IMR-90 (cell line): ENCODE measurements at regions not wholly inside any gene's neighbourhood (a gene's known extent, or its start where the extent isn't known, plus 50 kb on each side); places are given as distances from the start of the nearest gene placed in this dataset.

Experiments
- ATAC-seq: fragments of 200-7000 bp; cut with Tn5 transposase; 2 replicates; pipeline ENCODE4 v1.9.1; 2020; ENCODE audit warnings: low read depth, mild to moderate bottlenecking, moderate library complexity
- BruUV-seq: library from RNA; stranded (reverse); fragments of 400-500 nt; replicated peaks from 2 replicates; lab custom pipeline; 2021; lab: Mats Ljungman, UMichigan
- CTCF ChIA-PET: fragments of 300-600 bp; formaldehyde crosslinking; extraction: SDS; loops from one replicate; lab custom pipeline; 2021; ENCODE audit warnings: antibody characterized with exemption; lab: Yijun Ruan, JAX
- POLR2A ChIA-PET: fragments of 300-600 bp; sonication (Branson Sonifier 250); formaldehyde crosslinking; loops from one replicate; lab custom pipeline; 2022; ENCODE audit warnings: antibody characterized with exemption; ENCODE audit not compliant: unreplicated experiment; lab: Charles Lee
- DNase-seq: peaks from one replicate; pipeline ENCODE4 v3.0.0; 2013
- H2AFZ ChIP-seq: replicated peaks from 2 replicates; pipeline ENCODE3; 2013; ENCODE audit warnings: low read length, mild to moderate bottlenecking; ENCODE audit not compliant: poor library complexity
- H2AK5ac ChIP-seq: 2 replicates; pipeline ENCODE4 v1.6.1; 2013; ENCODE audit warnings: low read depth, low read length, inconsistent platforms
- H2AK9ac ChIP-seq: replicated peaks from 2 replicates; pipeline ENCODE3; 2013; ENCODE audit warnings: mild to moderate bottlenecking, low read depth, low read length, moderate library complexity; ENCODE audit not compliant: poor library complexity
- H2BK120ac ChIP-seq: 2 replicates; pipeline ENCODE4 v1.6.1; 2013; ENCODE audit warnings: low read depth, low read length, inconsistent platforms
- H2BK15ac ChIP-seq: 3 replicates; pipeline ENCODE4 v1.6.1; 2013; ENCODE audit warnings: low read depth, low read length, inconsistent platforms
- H2BK20ac ChIP-seq: 2 replicates; pipeline ENCODE4 v1.6.1; 2013; ENCODE audit warnings: low read depth, mild to moderate bottlenecking, inconsistent platforms, low read length, moderate library complexity
- H2BK5ac ChIP-seq: 2 replicates; pipeline ENCODE4 v1.6.1; 2013; ENCODE audit warnings: mild to moderate bottlenecking, low read depth, low read length, inconsistent platforms; ENCODE audit not compliant: poor library complexity, severe bottlenecking
- H3K14ac ChIP-seq: replicated peaks from 2 replicates; pipeline ENCODE4 v1.6.1; 2013; ENCODE audit warnings: low read depth, low read length, inconsistent platforms
- H3K18ac ChIP-seq: 2 replicates; pipeline ENCODE4 v1.6.1; 2013; ENCODE audit warnings: low read depth, low read length, control low read depth
- H3K23ac ChIP-seq: 2 replicates; pipeline ENCODE4 v1.6.1; 2013; ENCODE audit warnings: low read depth, low read length, inconsistent platforms
- H3K27ac ChIP-seq: 2 replicates; pipeline ENCODE4 v1.5.1; 2013; ENCODE audit warnings: mild to moderate bottlenecking, control low read depth, low read length; ENCODE audit not compliant: insufficient read depth
- H3K27me3 ChIP-seq: 2 replicates; pipeline ENCODE4 v1.6.1; 2013; ENCODE audit warnings: low read length; ENCODE audit not compliant: control insufficient read depth, insufficient read depth
- H3K36me3 ChIP-seq: 2 replicates; pipeline ENCODE4 v1.6.1; 2013; ENCODE audit warnings: low read length, mixed read lengths; ENCODE audit not compliant: control insufficient read depth, insufficient read depth
- H3K4ac ChIP-seq: 2 replicates; pipeline ENCODE4 v1.6.1; 2013; ENCODE audit warnings: low read depth, low read length, inconsistent platforms
- H3K4me1 ChIP-seq: 2 replicates; pipeline ENCODE4 v1.6.1; 2013; ENCODE audit warnings: low read length, mixed read lengths; ENCODE audit not compliant: control insufficient read depth, insufficient read depth
- H3K4me2 ChIP-seq: 2 replicates; pipeline ENCODE4 v1.6.1; 2013; ENCODE audit warnings: low read depth, mild to moderate bottlenecking, control low read depth, low read length, moderate library complexity
- H3K4me3 ChIP-seq: 2 replicates; pipeline ENCODE4 v1.5.1; 2013; ENCODE audit warnings: low read depth, mild to moderate bottlenecking, control low read depth, low read length, moderate library complexity; ENCODE audit not compliant: insufficient read depth
- H3K56ac ChIP-seq: 2 replicates; pipeline ENCODE4 v1.6.1; 2013; ENCODE audit warnings: low read length, inconsistent platforms; ENCODE audit not compliant: insufficient read depth; ENCODE audit errors: extremely low read depth
- H3K79me1 ChIP-seq, 2 experiments: 2 replicates each; pipeline ENCODE4 v1.6.1; 2013; ENCODE audit warnings: low read length in 2 of 2, inconsistent platforms in 1 of 2, low read depth in 1 of 2
- H3K9ac ChIP-seq: 2 replicates; pipeline ENCODE4 v1.6.1; 2013; ENCODE audit warnings: low read depth, low read length, control low read depth
- H3K9me1 ChIP-seq: 2 replicates; pipeline ENCODE4 v1.6.1; 2013; ENCODE audit warnings: low read length, inconsistent platforms; ENCODE audit not compliant: insufficient read depth
- H3K9me3 ChIP-seq: 2 replicates; pipeline ENCODE4 v1.6.1; 2013; ENCODE audit warnings: low read length; ENCODE audit not compliant: control insufficient read depth, insufficient read depth
- H4K20me1 ChIP-seq: 2 replicates; pipeline ENCODE4 v1.6.1; 2013; ENCODE audit warnings: low read length, inconsistent platforms; ENCODE audit not compliant: insufficient read depth
- H4K5ac ChIP-seq: 2 replicates; pipeline ENCODE4 v1.6.1; 2013; ENCODE audit warnings: mild to moderate bottlenecking, low read depth, low read length, control low read depth
- H4K8ac ChIP-seq, 2 experiments: 2 replicates each; pipeline ENCODE4 v1.6.1; 2013; ENCODE audit warnings: low read depth in 2 of 2, low read length in 2 of 2, control low read depth in 1 of 2, inconsistent platforms in 1 of 2
- H4K91ac ChIP-seq: 2 replicates; pipeline ENCODE4 v1.6.1; 2013; ENCODE audit warnings: low read depth, low read length, inconsistent platforms; ENCODE audit not compliant: insufficient read depth
- BHLHE40 ChIP-seq: fragments of 150-350 bp; IDR thresholded peaks from 2 replicates; pipeline ENCODE4 v1.6.1; 2016; ENCODE audit warnings: mild to moderate bottlenecking, low read depth, low read length
- CEBPB ChIP-seq: IDR thresholded peaks from 2 replicates; pipeline ENCODE4 v1.6.1; 2012; ENCODE audit warnings: low read depth, low read length, improper control_type of control experiment
- CHD1 ChIP-seq: IDR thresholded peaks from 2 replicates; pipeline ENCODE4 v1.6.1; 2012; ENCODE audit warnings: low read depth, low read length, improper control_type of control experiment
- FOS ChIP-seq: fragments of 150-350 bp; IDR thresholded peaks from 2 replicates; pipeline ENCODE4 v1.6.1; 2016; ENCODE audit warnings: low read depth, low read length
- MAZ ChIP-seq: IDR thresholded peaks from 2 replicates; pipeline ENCODE4 v1.6.1; 2012; ENCODE audit warnings: low read depth, mild to moderate bottlenecking, low read length, improper control_type of control experiment, moderate library complexity, borderline replicate concordance
- MXI1 ChIP-seq: IDR thresholded peaks from 2 replicates; pipeline ENCODE4 v1.6.1; 2012; ENCODE audit warnings: low read depth, mild to moderate bottlenecking, low read length, moderate library complexity, borderline replicate concordance
- NFE2L2 ChIP-seq: fragments of 150-350 bp; IDR thresholded peaks from 2 replicates; pipeline ENCODE4 v1.6.1; 2016; ENCODE audit warnings: low read depth, mild to moderate bottlenecking, low read length
- POLR2A ChIP-seq: IDR thresholded peaks from 2 replicates; pipeline ENCODE4 v1.6.1; 2012; ENCODE audit warnings: mild to moderate bottlenecking, low read depth, low read length
- RAD21 ChIP-seq: IDR thresholded peaks from 2 replicates; pipeline ENCODE4 v1.6.1; 2012; ENCODE audit warnings: low read length, improper control_type of control experiment
- RCOR1 ChIP-seq: IDR thresholded peaks from 2 replicates; pipeline ENCODE4 v1.6.1; 2012; ENCODE audit warnings: mild to moderate bottlenecking, low read length, improper control_type of control experiment; ENCODE audit not compliant: insufficient replicate concordance
- RFX5 ChIP-seq: IDR thresholded peaks from 2 replicates; pipeline ENCODE4 v1.8.0; 2012; ENCODE audit warnings: low read depth, mild to moderate bottlenecking, low read length, moderate library complexity
- USF2 ChIP-seq: fragments of 150-350 bp; IDR thresholded peaks from 2 replicates; pipeline ENCODE4 v1.6.1; 2017; ENCODE audit warnings: mild to moderate bottlenecking, antibody characterized with exemption, low read length, low read depth
- WGBS, 2 experiments: methylation state at CpG; one replicate each; pipeline versions ENCODE4 v1.1.5 to v1.1.7; 2013; ENCODE audit warnings: missing lambda C conversion rate in 2 of 2; ENCODE audit not compliant: insufficient read length in 1 of 2; ENCODE audit errors: extremely low coverage in 2 of 2; 5-methylcytosine and 5-hydroxymethylcytosine counted together
- dilution Hi-C: fragments of 300-500 bp; cut with HindIII; formaldehyde crosslinking; loops from one replicate; pipeline ENCODE4 v1.14.3; 2018; ENCODE audit warnings: low sequenced_read_pairs; ENCODE audit not compliant: unreplicated experiment
- in situ Hi-C: fragments of 300-500 bp; cut with MboI; formaldehyde crosslinking; loops from 3 replicates; pipeline ENCODE4 v1.14.3; 2019; ENCODE audit warnings: low sequenced_read_pairs, inconsistent platforms, mixed read lengths
- intact Hi-C: fragments of 100-400 bp; cut with micrococcal nuclease; formaldehyde crosslinking; loops from 2 replicates; pipeline ENCODE4 v1.10.0; 2022

GRCh38 chr18:51330739-51331138, 133.3 kb upstream of the MEX3C start:
- no peak overlapping the region for H2BK15ac ChIP-seq
- no peak overlapping the region for H3K18ac ChIP-seq
- BruUV-seq: no TSS peak
- H3K79me1 ChIP-seq: no peaks in the 10 kb centered on the region
- no peak overlapping the region for H3K4ac ChIP-seq
- intact Hi-C loops: no loop called here
- ATAC-seq (no peak), DNase-seq (no peak)
- TF ChIP-seq BHLHE40 (no peak), POLR2A (no peak), USF2 (no peak), RCOR1 (no peak), RFX5 (no peak), NFE2L2 (no peak), MXI1 (no peak), MAZ (no peak), RAD21 (no peak), CHD1 (no peak), FOS (no peak), CEBPB (no peak)
- ChIA-PET CTCF (no interaction called here), POLR2A (no interaction called here)
- H4K5ac ChIP-seq: no peak overlapping the region
- H3K9me3 ChIP-seq: peaks cover 5% of the 10 kb centered on the region
- dilution Hi-C loops: no loop called here
- no peak overlapping the region for H3K4me2 ChIP-seq
- in situ Hi-C loops: no loop called here
- H3K27ac ChIP-seq: no peak overlapping the region
- no CpG with 5 or more reads among the region's 5 CpGs for WGBS, 2 experiments
- no peak overlapping the region for H3K4me3 ChIP-seq
- H2AK9ac ChIP-seq: no peak overlapping the region
- no peak overlapping the region for H2BK20ac ChIP-seq
- no peaks in the 10 kb centered on the region for H3K27me3 ChIP-seq
- H4K20me1 ChIP-seq: no peaks in the 10 kb centered on the region
- no peak overlapping the region for H3K23ac ChIP-seq
- no peak overlapping the region for H2BK120ac ChIP-seq
- H4K8ac ChIP-seq: no peak overlapping the region
- no peak overlapping the region for H2AK5ac ChIP-seq
- no peaks in the 10 kb centered on the region for H3K36me3 ChIP-seq
- H3K9ac ChIP-seq: no peak overlapping the region
- H3K9me1 ChIP-seq: no peaks in the 10 kb centered on the region
- H2AFZ ChIP-seq: no peak overlapping the region
- no peaks in the 10 kb centered on the region for H3K4me1 ChIP-seq
- H4K91ac ChIP-seq: no peak overlapping the region
- no peak overlapping the region for H3K14ac ChIP-seq
- H3K56ac ChIP-seq: no peak overlapping the region
- no peak overlapping the region for H2BK5ac ChIP-seq
